IPS-15b (cell line): ENCODE measurements at regions not wholly inside any gene's neighbourhood (a gene's known extent, or its start where the extent isn't known, plus 50 kb on each side); places are given as distances from the start of the nearest gene placed in this dataset.
"Not testable (repeated sequence)": the region's sequence is repeated elsewhere in the genome, so short reads cannot be mapped to it uniquely, and the experiment has no call there.

ENCODE experiments used
- H3K27me3 ChIP-seq: one replicate; pipeline ENCODE4 v1.6.1; 2013; ENCODE audit warnings: low read length; ENCODE audit not compliant: control insufficient read depth, insufficient read depth
- H3K36me3 ChIP-seq: one replicate; pipeline ENCODE4 v1.6.1; 2013; ENCODE audit warnings: low read length; ENCODE audit not compliant: control insufficient read depth, insufficient read depth
- H3K4me1 ChIP-seq: one replicate; pipeline ENCODE4 v1.6.1; 2013; ENCODE audit warnings: mild to moderate bottlenecking, low read length; ENCODE audit not compliant: control insufficient read depth, insufficient read depth
- H3K4me3 ChIP-seq: one replicate; pipeline ENCODE4 v1.5.1; 2013; ENCODE audit warnings: low read depth, low read length
- H3K9ac ChIP-seq: one replicate; pipeline ENCODE4 v1.6.1; 2013; ENCODE audit warnings: low read depth, mild to moderate bottlenecking, low read length
- H3K9me3 ChIP-seq: one replicate; pipeline ENCODE4 v1.6.1; 2013; ENCODE audit warnings: mild to moderate bottlenecking, low read length; ENCODE audit not compliant: control insufficient read depth, insufficient read depth

DNA sequence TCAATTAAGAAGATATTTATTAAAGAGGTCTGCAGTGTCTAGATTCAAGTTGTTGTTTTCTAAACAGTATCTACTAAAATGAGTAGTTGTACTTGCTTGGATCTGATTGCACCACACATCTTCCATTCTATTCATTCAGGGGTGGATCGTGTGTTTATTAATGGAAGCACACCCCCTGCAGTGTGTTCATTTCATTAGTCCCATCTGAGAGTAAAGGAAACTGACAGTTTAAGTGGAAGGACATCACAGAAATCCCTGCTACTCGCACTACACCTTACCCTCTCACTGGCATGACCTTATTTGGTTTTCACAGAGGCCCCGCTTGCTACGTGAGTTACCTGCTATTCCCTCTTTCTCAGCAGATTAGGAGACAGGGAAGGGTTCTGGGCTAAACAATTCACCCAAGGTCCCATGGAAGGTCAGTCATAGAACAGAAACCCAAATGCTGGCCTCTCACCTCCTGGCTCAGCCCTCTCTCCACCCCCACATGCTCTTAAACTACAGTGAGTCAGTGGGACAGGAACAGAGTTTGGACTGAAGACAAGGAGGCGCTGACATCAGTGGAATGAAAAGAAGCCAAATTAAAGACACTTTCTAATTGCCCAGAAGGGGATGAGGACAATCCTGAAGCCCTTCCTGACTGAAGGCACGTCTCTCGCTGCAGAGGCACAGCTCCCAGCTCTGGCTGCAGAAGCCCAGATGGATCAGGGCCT lies 369.2 kb upstream of the NRP1 start:
- no peak overlapping the region for H3K4me3 ChIP-seq
- H3K9me3 ChIP-seq, result no peaks in the 10 kb centered on the region
- no peaks in the 10 kb centered on the region for H3K36me3 ChIP-seq
- H3K9ac ChIP-seq, result no peak overlapping the region
- no peaks in the 10 kb centered on the region for H3K27me3 ChIP-seq
- H3K4me1 ChIP-seq, result no peaks in the 10 kb centered on the region

DNA sequence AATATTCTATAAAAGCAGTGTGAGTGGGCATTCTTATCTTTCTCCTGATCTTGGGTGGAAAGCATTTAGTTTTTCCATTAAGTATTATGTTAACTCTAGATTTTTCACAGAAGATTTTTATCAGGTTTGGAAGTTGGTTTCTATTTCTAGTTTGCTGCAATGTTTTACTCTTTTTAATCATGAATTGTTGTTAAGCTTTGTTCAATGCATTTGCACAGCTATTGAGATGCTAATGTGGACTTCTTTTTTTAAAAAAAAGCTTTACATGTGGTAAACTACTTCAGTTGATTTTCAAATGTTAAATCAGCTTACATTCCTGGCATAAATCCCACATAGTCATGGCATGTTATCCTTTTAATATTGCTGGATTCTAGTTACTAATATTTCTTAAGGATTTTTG lies 363.6 kb upstream of the NRP1 start:
- Histone ChIP-seq H3K36me3 (no peaks in the 10 kb centered on the region), H3K9ac (no peak overlapping the region), H3K4me3 (no peak overlapping the region), H3K4me1 (peaks cover 5% of the 10 kb centered on the region), H3K27me3 (no peaks in the 10 kb centered on the region), H3K9me3 (no peaks in the 10 kb centered on the region)

- Histone ChIP-seq H3K9ac (no peak overlapping the region), H3K36me3 (no peaks in the 10 kb centered on the region), H3K27me3 (no peaks in the 10 kb centered on the region), H3K4me1 (peaks cover 5% of the 10 kb centered on the region), H3K4me3 (no peak overlapping the region), H3K9me3 (no peaks in the 10 kb centered on the region)
These were observed 362.5 kb upstream of the NRP1 start for GRCh38 chr10:33697016-33697415.

DNA sequence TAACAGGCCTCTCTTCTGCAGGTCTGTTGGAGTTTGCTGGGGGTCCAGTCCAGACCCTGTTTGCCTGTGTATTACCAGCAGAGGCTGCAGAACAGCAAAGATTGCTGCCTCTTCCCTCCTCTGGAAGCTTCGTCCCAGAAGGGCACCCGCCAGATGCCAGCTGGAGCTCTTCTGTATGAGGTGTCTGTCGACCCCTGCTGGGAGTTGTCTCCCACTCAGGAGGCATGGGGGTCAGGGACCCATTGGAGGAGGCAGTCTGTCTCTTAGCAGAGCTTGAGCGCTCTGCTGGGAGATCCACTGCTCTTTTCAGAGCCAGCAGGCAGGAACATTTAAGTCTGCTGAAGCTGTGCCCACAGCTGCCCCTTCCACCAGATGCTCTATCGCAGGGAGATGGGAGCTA lies 361.1 kb upstream of the NRP1 start:
- no peak overlapping the region for H3K9ac ChIP-seq
- H3K36me3 ChIP-seq, result no peaks in the 10 kb centered on the region
- no peaks in the 10 kb centered on the region for H3K27me3 ChIP-seq
- H3K4me1 ChIP-seq, result peaks cover 5% of the 10 kb centered on the region
- no peak overlapping the region for H3K4me3 ChIP-seq
- H3K9me3 ChIP-seq, result no peaks in the 10 kb centered on the region

- H3K9me3 ChIP-seq, H3K4me1 ChIP-seq, H3K27me3 ChIP-seq: not testable (repeated sequence)
These were observed 356.1 kb upstream of the NRP1 start for GRCh38 chr10:33690536-33690935.

DNA sequence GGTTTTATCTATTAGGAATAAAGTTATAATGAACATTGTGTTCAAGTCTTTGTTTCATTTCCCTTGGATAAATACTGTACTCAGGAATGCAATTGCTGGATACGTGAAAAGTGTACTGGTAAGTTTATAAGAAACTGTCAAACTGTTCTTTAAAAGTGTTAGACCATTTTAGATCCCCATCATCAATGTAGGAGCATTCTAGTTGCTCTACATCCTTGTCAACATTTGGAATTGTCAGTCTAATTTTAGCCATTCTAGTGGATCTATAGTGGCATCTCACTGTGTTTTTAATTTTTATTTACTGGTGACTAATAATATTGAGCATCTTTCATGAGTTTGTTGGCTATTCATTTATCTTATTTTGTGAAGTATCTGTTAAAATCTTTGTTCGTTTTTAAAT lies 354.0 kb upstream of the NRP1 start:
- no peak overlapping the region for H3K4me3 ChIP-seq
- no peak overlapping the region for H3K9ac ChIP-seq

More at GRCh38 chr10:33690536-33690935, 356.1 kb upstream of the NRP1 start:
- H3K36me3 ChIP-seq, H3K4me3 ChIP-seq, H3K9ac ChIP-seq: not testable (repeated sequence)

DNA sequence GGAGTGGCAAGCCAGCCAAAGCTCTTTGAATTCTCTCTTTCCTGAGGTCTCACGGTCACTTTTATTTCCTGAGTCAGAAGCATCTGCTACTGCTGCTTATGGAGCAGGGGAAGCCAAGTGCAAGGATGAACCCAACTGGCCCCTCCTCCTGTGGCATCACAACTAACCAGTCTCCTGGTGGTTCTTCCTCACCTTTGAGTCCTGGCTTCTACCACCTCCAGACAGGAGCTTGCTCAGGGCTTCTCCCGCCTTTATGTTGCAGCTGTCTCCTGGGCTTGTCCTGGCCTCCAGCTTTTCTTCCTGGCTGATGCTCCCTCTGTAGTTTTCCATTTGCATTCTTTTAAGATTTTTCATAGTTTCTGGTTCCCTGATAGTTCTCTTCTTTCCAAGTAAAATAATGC lies 349.7 kb upstream of the NRP1 start:
- H3K27me3 ChIP-seq, result no peaks in the 10 kb centered on the region
- H3K9me3 ChIP-seq, result no peaks in the 10 kb centered on the region
- H3K36me3 ChIP-seq, result no peaks in the 10 kb centered on the region
- no peaks in the 10 kb centered on the region for H3K4me1 ChIP-seq
- no peak overlapping the region for H3K4me3 ChIP-seq
- no peak overlapping the region for H3K9ac ChIP-seq

More for the DNA sequence above, 354.0 kb upstream of the NRP1 start:
- no peaks in the 10 kb centered on the region for H3K4me1 ChIP-seq
- no peaks in the 10 kb centered on the region for H3K9me3 ChIP-seq
- H3K27me3 ChIP-seq, result no peaks in the 10 kb centered on the region
- H3K36me3 ChIP-seq, result no peaks in the 10 kb centered on the region

GRCh38 chr10:33681595-33681994 lies 347.1 kb upstream of the NRP1 start:
- Histone ChIP-seq H3K9me3 (peaks cover 3% of the 10 kb centered on the region), H3K4me1 (no peaks in the 10 kb centered on the region), H3K27me3 (no peaks in the 10 kb centered on the region), H3K9ac (no peak overlapping the region), H3K36me3 (no peaks in the 10 kb centered on the region), H3K4me3 (no peak overlapping the region)

DNA sequence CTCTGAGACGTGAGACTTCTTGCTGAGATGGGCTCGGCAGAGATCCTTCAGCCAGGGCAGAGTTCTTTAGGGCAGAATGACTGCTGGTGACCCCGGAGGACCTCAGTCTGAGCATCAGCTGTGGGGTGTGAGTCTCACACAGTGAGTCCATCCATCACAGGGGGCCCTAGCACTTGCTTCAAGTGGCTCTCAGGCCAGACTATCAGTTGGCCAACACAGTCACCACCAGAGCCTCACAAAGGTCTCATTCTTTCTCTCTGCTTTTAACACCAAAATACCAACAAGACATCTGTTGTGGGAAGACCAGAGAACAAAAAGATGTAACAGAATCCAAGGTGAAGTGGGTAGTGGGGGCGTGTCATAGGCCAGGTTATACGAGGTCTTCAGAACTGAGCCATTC lies 345.6 kb upstream of the NRP1 start:
- no peak overlapping the region for H3K4me3 ChIP-seq
- H3K9me3 ChIP-seq, result peaks cover 6% of the 10 kb centered on the region
- H3K9ac ChIP-seq, result no peak overlapping the region
- H3K36me3 ChIP-seq, result no peaks in the 10 kb centered on the region
- H3K4me1 ChIP-seq, result no peaks in the 10 kb centered on the region
- H3K27me3 ChIP-seq, result no peaks in the 10 kb centered on the region

- Histone ChIP-seq H3K36me3 (no peaks in the 10 kb centered on the region), H3K27me3 (no peaks in the 10 kb centered on the region), H3K4me1 (no peaks in the 10 kb centered on the region), H3K4me3 (no peak overlapping the region), H3K9ac (no peak overlapping the region), H3K9me3 (peaks cover 6% of the 10 kb centered on the region)
These were observed 342.3 kb upstream of the NRP1 start for GRCh38 chr10:33676606-33677339.

DNA sequence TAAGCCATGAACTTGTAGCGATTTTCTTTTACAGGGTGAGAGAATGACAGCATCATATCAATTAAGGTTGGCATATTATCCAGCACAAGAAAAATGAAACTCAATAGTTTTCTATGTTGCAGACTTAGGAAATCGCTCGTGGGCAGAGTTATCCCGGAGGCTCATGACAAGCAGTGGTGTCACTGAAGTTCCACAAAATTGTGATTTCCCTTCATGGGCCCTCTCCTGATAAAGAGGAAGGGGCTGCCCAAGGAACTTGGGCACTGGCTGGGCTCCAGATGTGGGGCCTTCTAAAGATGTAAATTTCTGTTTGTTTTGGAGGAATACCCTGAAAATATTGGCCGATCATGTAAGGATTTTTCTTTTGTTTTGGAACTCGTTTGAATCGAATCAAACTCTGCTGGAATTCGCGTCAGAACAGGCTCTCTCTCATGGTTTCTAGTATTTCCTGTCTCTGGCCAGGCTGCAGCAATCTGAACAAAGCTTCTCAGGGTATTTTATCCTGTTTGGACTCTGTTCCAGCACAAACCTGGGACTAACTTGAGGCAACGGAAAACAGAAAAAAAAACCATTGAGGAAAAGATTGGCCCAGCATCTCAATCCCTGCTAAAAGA lies 340.6 kb upstream of the NRP1 start:
- Histone ChIP-seq H3K9me3 (peaks cover 6% of the 10 kb centered on the region), H3K4me1 (no peaks in the 10 kb centered on the region), H3K27me3 (no peaks in the 10 kb centered on the region), H3K9ac (no peak overlapping the region), H3K4me3 (no peak overlapping the region), H3K36me3 (no peaks in the 10 kb centered on the region)

DNA sequence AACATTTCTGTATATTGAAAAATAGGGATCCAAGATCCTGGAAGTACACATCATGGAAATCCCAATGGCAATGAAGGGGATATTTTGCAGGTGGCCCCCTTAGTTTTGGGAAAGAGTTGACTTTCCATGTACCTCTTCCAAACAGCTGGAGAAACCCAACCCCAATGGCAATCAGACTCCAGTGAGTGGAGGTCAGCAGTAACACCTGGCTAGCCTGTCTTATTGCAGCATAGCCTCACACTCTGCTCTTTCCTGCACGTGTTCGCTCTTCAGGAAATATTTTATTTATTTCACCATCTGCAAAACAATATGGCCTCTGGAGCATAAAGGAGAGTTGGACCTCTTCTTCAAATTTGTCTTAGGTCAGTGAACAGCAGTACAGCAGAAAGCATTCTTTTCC lies 340.0 kb upstream of the NRP1 start:
- H3K9me3 ChIP-seq, result peaks cover 6% of the 10 kb centered on the region
- no peaks in the 10 kb centered on the region for H3K4me1 ChIP-seq
- no peak overlapping the region for H3K9ac ChIP-seq
- no peak overlapping the region for H3K4me3 ChIP-seq
- no peaks in the 10 kb centered on the region for H3K27me3 ChIP-seq
- H3K36me3 ChIP-seq, result no peaks in the 10 kb centered on the region
